ENCODE measurements at regions not wholly inside any gene's neighbourhood (a gene's known extent, or its start where the extent isn't known, plus 50 kb on each side); places are given as distances from the start of the nearest gene placed in this dataset.

DNA sequence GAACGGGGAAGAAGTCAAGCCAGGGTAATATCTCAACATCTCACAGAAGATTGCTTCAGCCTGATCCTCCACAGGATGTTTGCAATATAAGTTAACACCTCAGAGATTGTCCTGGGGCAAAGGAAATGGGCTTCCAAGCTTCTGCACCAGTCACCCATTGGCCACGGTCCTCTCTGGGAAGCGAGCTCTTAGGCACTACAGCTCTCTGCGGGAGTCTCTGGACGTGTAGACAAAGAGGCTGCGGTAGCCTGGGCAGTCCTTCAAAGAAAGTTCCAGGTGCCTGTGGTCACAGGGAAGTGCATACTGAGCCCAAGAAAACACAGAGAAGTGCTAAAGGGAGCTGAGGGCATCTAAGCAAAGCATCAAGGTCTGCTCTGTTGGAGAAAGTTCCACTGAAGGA is 805.7 kb downstream of the DIAPH3 start:
- TF ChIP-seq, protein P1, sequence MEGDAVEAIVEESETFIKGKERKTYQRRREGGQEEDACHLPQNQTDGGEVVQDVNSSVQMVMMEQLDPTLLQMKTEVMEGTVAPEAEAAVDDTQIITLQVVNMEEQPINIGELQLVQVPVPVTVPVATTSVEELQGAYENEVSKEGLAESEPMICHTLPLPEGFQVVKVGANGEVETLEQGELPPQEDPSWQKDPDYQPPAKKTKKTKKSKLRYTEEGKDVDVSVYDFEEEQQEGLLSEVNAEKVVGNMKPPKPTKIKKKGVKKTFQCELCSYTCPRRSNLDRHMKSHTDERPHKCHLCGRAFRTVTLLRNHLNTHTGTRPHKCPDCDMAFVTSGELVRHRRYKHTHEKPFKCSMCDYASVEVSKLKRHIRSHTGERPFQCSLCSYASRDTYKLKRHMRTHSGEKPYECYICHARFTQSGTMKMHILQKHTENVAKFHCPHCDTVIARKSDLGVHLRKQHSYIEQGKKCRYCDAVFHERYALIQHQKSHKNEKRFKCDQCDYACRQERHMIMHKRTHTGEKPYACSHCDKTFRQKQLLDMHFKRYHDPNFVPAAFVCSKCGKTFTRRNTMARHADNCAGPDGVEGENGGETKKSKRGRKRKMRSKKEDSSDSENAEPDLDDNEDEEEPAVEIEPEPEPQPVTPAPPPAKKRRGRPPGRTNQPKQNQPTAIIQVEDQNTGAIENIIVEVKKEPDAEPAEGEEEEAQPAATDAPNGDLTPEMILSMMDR (IDR thresholded peaks at IDR 0.05): no peak
- no peak for TF ChIP-seq EZH2 (IDR thresholded peaks at IDR 0.05; ENCODE audit: borderline replicate concordance, insufficient read depth, low read depth, low read length, poor library complexity, severe bottlenecking)
